ENCODE measurements at regions not wholly inside any gene's neighbourhood (a gene's known extent, or its start where the extent isn't known, plus 50 kb on each side); places are given as distances from the start of the nearest gene placed in this dataset.

DNA sequence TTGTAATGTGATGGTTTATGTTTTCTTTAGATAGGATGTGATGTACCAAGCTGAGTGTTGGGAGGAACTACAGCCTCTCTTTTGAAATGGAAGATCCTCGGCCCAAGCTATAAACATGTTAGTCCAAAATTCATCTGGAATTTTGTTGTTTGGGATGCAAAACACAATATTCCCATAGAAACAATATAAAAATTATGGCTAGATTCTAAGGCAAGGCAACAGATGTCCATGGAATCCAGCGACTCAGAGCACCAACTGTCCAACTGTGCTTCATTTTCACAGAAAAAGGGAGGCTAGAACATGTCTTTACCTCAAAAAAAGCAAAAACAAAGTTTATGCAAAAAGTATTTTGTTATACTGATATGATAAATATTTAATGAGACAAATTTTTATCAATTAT is 52.4 kb upstream of the ATP8B1 start:
- Histone ChIP-seq H3K27me3 (ENCODE audit: control insufficient read depth, insufficient read depth, low read length) (no peaks in the 10 kb centered on the region), H3K36me3 (ENCODE audit: control insufficient read depth, insufficient read depth, low read length) (no peaks in the 10 kb centered on the region), H3K4me3 (ENCODE audit: low read depth, low read length) (no peak overlapping the region)
- ChIA-PET POLR2A (interaction anchor here (0.5 to 0.7 kb wide), 2 partner anchors 113 to 234 kb away, joined by 3 read pairs; partner anchors contain the start of gene NARS1), CTCF (interaction anchor here (1.4 kb wide), 1 partner anchor 10 kb away, joined by 3 read pairs; no protein-coding TSS in a partner anchor)
- DNase-seq (ENCODE audit: low read depth): no peak
- TF ChIP-seq, protein P1, sequence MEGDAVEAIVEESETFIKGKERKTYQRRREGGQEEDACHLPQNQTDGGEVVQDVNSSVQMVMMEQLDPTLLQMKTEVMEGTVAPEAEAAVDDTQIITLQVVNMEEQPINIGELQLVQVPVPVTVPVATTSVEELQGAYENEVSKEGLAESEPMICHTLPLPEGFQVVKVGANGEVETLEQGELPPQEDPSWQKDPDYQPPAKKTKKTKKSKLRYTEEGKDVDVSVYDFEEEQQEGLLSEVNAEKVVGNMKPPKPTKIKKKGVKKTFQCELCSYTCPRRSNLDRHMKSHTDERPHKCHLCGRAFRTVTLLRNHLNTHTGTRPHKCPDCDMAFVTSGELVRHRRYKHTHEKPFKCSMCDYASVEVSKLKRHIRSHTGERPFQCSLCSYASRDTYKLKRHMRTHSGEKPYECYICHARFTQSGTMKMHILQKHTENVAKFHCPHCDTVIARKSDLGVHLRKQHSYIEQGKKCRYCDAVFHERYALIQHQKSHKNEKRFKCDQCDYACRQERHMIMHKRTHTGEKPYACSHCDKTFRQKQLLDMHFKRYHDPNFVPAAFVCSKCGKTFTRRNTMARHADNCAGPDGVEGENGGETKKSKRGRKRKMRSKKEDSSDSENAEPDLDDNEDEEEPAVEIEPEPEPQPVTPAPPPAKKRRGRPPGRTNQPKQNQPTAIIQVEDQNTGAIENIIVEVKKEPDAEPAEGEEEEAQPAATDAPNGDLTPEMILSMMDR (IDR thresholded peaks at IDR 0.05; ENCODE audit: insufficient read depth, low read depth, low read length): no peak

DNA sequence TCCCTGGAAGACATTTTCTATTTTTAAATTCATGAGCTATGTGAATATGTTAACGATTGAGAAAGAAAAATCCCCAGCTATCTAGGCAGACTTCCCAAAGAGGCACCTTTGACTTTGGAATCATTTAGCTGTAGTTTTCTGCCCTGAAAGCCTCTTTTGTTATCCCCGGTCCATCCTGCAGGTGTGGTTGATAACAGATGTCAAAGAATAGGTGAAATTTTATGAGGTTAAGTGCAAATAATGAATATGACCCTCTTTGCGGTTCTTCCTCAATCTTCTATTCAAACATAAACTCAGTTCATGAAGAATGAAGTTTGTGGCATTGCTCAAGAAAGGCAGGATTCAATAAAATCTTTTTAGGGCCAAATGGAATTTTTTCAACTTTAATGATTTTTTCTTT is 51.6 kb upstream of the ATP8B1 start:
- CTCF ChIA-PET: interaction anchor here (1.0 to 1.2 kb wide), 2 partner anchors 11 to 15 kb away, joined by 3 read pairs; no protein-coding TSS in a partner anchor
- TF ChIP-seq, protein P1 (IDR thresholded peaks at IDR 0.05; ENCODE audit: insufficient read depth, low read depth, low read length): no peak
- no peak for DNase-seq (ENCODE audit: low read depth)
- POLR2A ChIA-PET: interaction anchor here (0.7 kb wide), 1 partner anchor 112 kb away, joined by 3 read pairs; no protein-coding TSS in a partner anchor
- H3K36me3 ChIP-seq (ENCODE audit: control insufficient read depth, insufficient read depth, low read length): no peaks in the 10 kb centered on the region
- no peaks in the 10 kb centered on the region for H3K27me3 ChIP-seq (ENCODE audit: control insufficient read depth, insufficient read depth, low read length)
- H3K4me3 ChIP-seq (ENCODE audit: low read depth, low read length): no peak overlapping the region

DNA sequence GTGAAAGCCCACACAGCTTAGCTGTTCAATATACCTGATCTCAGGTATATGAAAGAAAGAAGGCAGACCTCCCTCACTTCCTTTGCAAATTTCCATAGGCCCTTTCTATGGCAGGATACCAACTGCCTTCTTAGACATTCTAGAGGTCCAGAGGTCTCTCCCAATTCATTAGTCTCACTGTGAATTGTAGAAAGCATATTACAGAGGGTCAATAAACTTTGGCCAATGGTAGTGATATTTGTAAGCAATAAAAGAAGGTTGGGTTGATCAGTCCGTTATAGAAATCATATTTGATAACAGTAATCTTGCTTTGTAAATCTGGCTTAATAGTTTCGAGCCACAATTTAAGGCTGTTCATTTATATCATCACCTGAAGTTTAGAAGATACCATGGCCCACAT is 50.7 kb upstream of the ATP8B1 start:
- DNase-seq (ENCODE audit: low read depth): no peak
- TF ChIP-seq, protein P1 (IDR thresholded peaks at IDR 0.05; ENCODE audit: insufficient read depth, low read depth, low read length): no peak
- ChIA-PET CTCF (interaction anchor here (1.2 kb wide), 1 partner anchor 14 kb away, joined by 3 read pairs; no protein-coding TSS in a partner anchor), POLR2A (no interaction called here)
- no peaks in the 10 kb centered on the region for H3K27me3 ChIP-seq (ENCODE audit: control insufficient read depth, insufficient read depth, low read length)
- H3K36me3 ChIP-seq (ENCODE audit: control insufficient read depth, insufficient read depth, low read length): no peaks in the 10 kb centered on the region
- no peak overlapping the region for H3K4me3 ChIP-seq (ENCODE audit: low read depth, low read length)

DNA sequence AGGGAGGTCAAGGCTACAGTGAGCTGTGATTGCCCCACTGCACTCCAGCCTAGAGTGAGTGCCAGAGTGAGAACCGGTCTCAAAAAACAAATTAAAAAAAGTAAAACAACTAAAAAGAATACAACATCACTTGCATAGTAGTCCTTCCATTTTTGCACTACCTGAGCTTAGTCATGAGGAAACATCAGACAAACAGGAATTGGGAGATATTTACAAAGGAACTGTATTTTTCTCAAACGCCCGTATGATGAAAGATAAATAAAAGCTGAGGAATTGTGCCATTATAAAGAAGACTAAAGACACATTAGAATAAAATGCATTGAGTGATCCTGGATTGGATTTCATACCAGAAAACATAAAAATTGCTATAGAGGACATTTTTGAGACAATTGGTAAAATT is 50.0 kb upstream of the ATP8B1 start:
- TF ChIP-seq, protein P1 (IDR thresholded peaks at IDR 0.05; ENCODE audit: insufficient read depth, low read depth, low read length): no peak
- no peaks in the 10 kb centered on the region for H3K36me3 ChIP-seq (ENCODE audit: control insufficient read depth, insufficient read depth, low read length)
- H3K27me3 ChIP-seq (ENCODE audit: control insufficient read depth, insufficient read depth, low read length): no peaks in the 10 kb centered on the region
- DNase-seq (ENCODE audit: low read depth): no peak
- POLR2A ChIA-PET: no interaction called here
- CTCF ChIA-PET: no interaction called here
- no peak overlapping the region for H3K4me3 ChIP-seq (ENCODE audit: low read depth, low read length)

Data from BJ (cell line).